ENCODE measurements at regions not wholly inside any gene's neighbourhood (a gene's known extent, or its start where the extent isn't known, plus 50 kb on each side); places are given as distances from the start of the nearest gene placed in this dataset.

GRCh38 chr2:196445991-196446390 is 193.5 kb upstream of the CCDC150 start:
- in situ Hi-C loops (cut with MboI) = no loop called here
- H3K36me3 ChIP-seq (ENCODE audit: control insufficient read depth, insufficient read depth, low read length) = no peaks in the 10 kb centered on the region
- DNase-seq (ENCODE audit: extremely low read depth in 1 of 4, low spot score in 3 of 4) = no peak
- intact Hi-C loops (cut with micrococcal nuclease) = no loop called here
- H3K4me3 ChIP-seq = no peak overlapping the region
- H3K79me2 ChIP-seq (ENCODE audit: control insufficient read depth, insufficient read depth, low read length) = no peaks in the 10 kb centered on the region
- TF ChIP-seq TSC22D4 (tag; IDR thresholded peaks at IDR 0.05) (no peak), ETS2 (tag; IDR thresholded peaks at IDR 0.05; ENCODE audit: borderline replicate concordance, poor library complexity, severe bottlenecking) (no peak), ZMIZ1 (IDR thresholded peaks at IDR 0.05; ENCODE audit: low read depth in 2 of 2, low read length in 2 of 2) (no peak), RBM25 (IDR thresholded peaks at IDR 0.05; ENCODE audit: low read depth, low read length, severe bottlenecking) (peak; percentile 68)
- H3K4me1 ChIP-seq (replicated peaks in 1 of 2; ENCODE audit: control insufficient read depth in 2 of 2, insufficient read depth in 2 of 2, low read length in 2 of 2) = no peaks in the 10 kb centered on the region
- ATAC-seq = no peak
- H3K9me3 ChIP-seq (replicated peaks; ENCODE audit: control insufficient read depth, insufficient read depth, low read depth, low read length) = no peaks in the 10 kb centered on the region
- H3K4me2 ChIP-seq (ENCODE audit: insufficient read depth, low read length) = no peak overlapping the region
- BruUV-seq (replicated peaks) = no TSS peak
- H4K20me1 ChIP-seq (replicated peaks; ENCODE audit: control insufficient read depth, insufficient read depth, low read length) = no peaks in the 10 kb centered on the region
- H3K27me3 ChIP-seq (ENCODE audit: control insufficient read depth in 2 of 2, insufficient read depth in 2 of 2, low read length in 2 of 2) = no peaks in the 10 kb centered on the region
- no peak overlapping the region for H3K27ac ChIP-seq (ENCODE audit: extremely low read depth, low read depth, low read length)
- no peaks in the 10 kb centered on the region for H3K9me1 ChIP-seq (ENCODE audit: control insufficient read depth, insufficient read depth, low read length)
- no peak for FAIRE-seq
- 8% methylated on average over 1 of the region's 1 CpG for WGBS (ENCODE audit: insufficient coverage, low coverage, missing lambda C conversion rate)
- H3K9ac ChIP-seq (ENCODE audit: insufficient read depth in 1 of 2, low read depth in 2 of 2, low read length in 2 of 2) = no peak overlapping the region
- no peak overlapping the region for H2AFZ ChIP-seq (ENCODE audit: low read depth, low read length)
- CTCF ChIA-PET (ENCODE audit: low intra/inter-chr PET ratio) = no interaction called here
- POLR2A ChIA-PET = no interaction called here
